Retinal pigment epithelial cell (primary cell): ENCODE measurements at regions not wholly inside any gene's neighbourhood (a gene's known extent, or its start where the extent isn't known, plus 50 kb on each side); places are given as distances from the start of the nearest gene placed in this dataset.

Source experiments
- DNase-seq: peaks from one replicate; pipeline ENCODE4 v3.0.0-alpha.2; 2010; ENCODE audit warnings: low read depth
- H3K4me3 ChIP-seq: 2 replicates; pipeline ENCODE4 v1.5.1; 2011; ENCODE audit warnings: mild to moderate bottlenecking, low read length, control low read depth, moderate library complexity
- CTCF ChIP-seq: conservative IDR thresholded peaks from 2 replicates; pipeline ENCODE4 v1.5.1; 2011; ENCODE audit warnings: low read depth, low read length, control low read depth, inconsistent platforms

GRCh38 chr14:89544636-89545301 lies 127.7 kb upstream of the FOXN3 start:
- TF ChIP-seq CTCF = no peak
- DNase-seq = no peak
- H3K4me3 ChIP-seq = no peak overlapping the region

GRCh38 chr14:89543425-89543790 lies 126.4 kb upstream of the FOXN3 start:
- DNase-seq = peak; percentile 38
- no peak overlapping the region for H3K4me3 ChIP-seq

GRCh38 chr14:89542786-89543424 lies 125.9 kb upstream of the FOXN3 start:
- DNase-seq = no peak
- no peak overlapping the region for H3K4me3 ChIP-seq
- no peak for TF ChIP-seq CTCF

More at GRCh38 chr14:89543425-89543790, 126.4 kb upstream of the FOXN3 start:
- TF ChIP-seq CTCF = no peak

GRCh38 chr14:89540830-89541470 lies 123.9 kb upstream of the FOXN3 start:
- TF ChIP-seq CTCF = no peak
- no peak overlapping the region for H3K4me3 ChIP-seq
- peak; percentile 25 for DNase-seq

- TF ChIP-seq CTCF = no peak
- no peak overlapping the region for H3K4me3 ChIP-seq
- DNase-seq = peak; percentile 9
Measured at GRCh38 chr14:89540009-89540829, 123.2 kb upstream of the FOXN3 start.

- no peak for DNase-seq
- no peak overlapping the region for H3K4me3 ChIP-seq
- TF ChIP-seq CTCF = no peak
Measured at GRCh38 chr14:89537911-89538310, 120.9 kb upstream of the FOXN3 start.
